Activated gamma-delta T cell treated with Interleukin-2 at 50 U/mL for 16 hours (primary cell): ENCODE measurements at regions not wholly inside any gene's neighbourhood (a gene's known extent, or its start where the extent isn't known, plus 50 kb on each side); places are given as distances from the start of the nearest gene placed in this dataset.
"Not testable (repeated sequence)": the region's sequence is repeated elsewhere in the genome, so short reads cannot be mapped to it uniquely, and the experiment has no call there.

ENCODE experiments used
- DNase-seq: peaks from one replicate; pipeline ENCODE4 v3.0.0-alpha.2; 2020

- no peak for DNase-seq
These were observed 714.3 kb downstream of the MATN1 start for GRCh38 chr1:30008998-30009657.

- DNase-seq = no peak
These were observed 714.9 kb downstream of the MATN1 start for GRCh38 chr1:30008372-30008997.

GRCh38 chr1:30005972-30006619, 717.3 kb downstream of the MATN1 start:
- DNase-seq = no peak

- DNase-seq = no peak
These were observed 721.7 kb downstream of the MATN1 start for GRCh38 chr1:30001732-30002039.

GRCh38 chr1:30001011-30001731, 722.2 kb downstream of the MATN1 start:
- no peak for DNase-seq

GRCh38 chr1:30000266-30000665, 723.1 kb downstream of the MATN1 start:
- no peak for DNase-seq

GRCh38 chr1:29999595-29999994, 723.8 kb downstream of the MATN1 start:
- no peak for DNase-seq

GRCh38 chr1:29998686-29999085, 724.7 kb downstream of the MATN1 start:
- no peak for DNase-seq

GRCh38 chr1:29997818-29998217, 725.6 kb downstream of the MATN1 start:
- DNase-seq = not testable (repeated sequence)

- DNase-seq = no peak
These were observed 729.4 kb downstream of the MATN1 start for GRCh38 chr1:29993950-29994349.

- no peak for DNase-seq
These were observed 731.6 kb downstream of the MATN1 start for GRCh38 chr1:29991815-29992214.

- no peak for DNase-seq
These were observed 732.4 kb downstream of the MATN1 start for GRCh38 chr1:29991025-29991424.

GRCh38 chr1:29990304-29990703, 733.1 kb downstream of the MATN1 start:
- no peak for DNase-seq

GRCh38 chr1:29986986-29987385, 736.4 kb downstream of the MATN1 start:
- DNase-seq = no peak

GRCh38 chr1:29985606-29985945, 737.8 kb downstream of the MATN1 start:
- no peak for DNase-seq

GRCh38 chr1:29984862-29985605, 738.4 kb downstream of the MATN1 start:
- DNase-seq = no peak

- no peak for DNase-seq
These were observed 739.1 kb downstream of the MATN1 start for GRCh38 chr1:29984166-29984861.

- no peak for DNase-seq
These were observed 740.1 kb downstream of the MATN1 start for GRCh38 chr1:29983321-29983720.

- no peak for DNase-seq
These were observed 741.7 kb downstream of the MATN1 start for GRCh38 chr1:29981586-29982239.

- no peak for DNase-seq
These were observed 741.2 kb downstream of the PTPRU start for GRCh38 chr1:29977550-29977949.

GRCh38 chr1:29975036-29975694, 738.8 kb downstream of the PTPRU start:
- no peak for DNase-seq
